ENCODE measurements at regions not wholly inside any gene's neighbourhood (a gene's known extent, or its start where the extent isn't known, plus 50 kb on each side); places are given as distances from the start of the nearest gene placed in this dataset.

GRCh38 chr1:208917723-208918122, 665.8 kb upstream of the CAMK1G start:
- ChIA-PET POLR2A (no interaction called here), CTCF (no interaction called here)
- Histone ChIP-seq H3K9me3 (no peaks in the 10 kb centered on the region), H3K36me3 (ENCODE audit: control insufficient read depth, insufficient read depth, low read length) (no peaks in the 10 kb centered on the region), H3K27me3 (replicated peaks; ENCODE audit: control insufficient read depth, insufficient read depth, low read length) (no peaks in the 10 kb centered on the region), H3K4me1 (no peaks in the 10 kb centered on the region), H3K4me3 (ENCODE audit: low read depth, low read length) (no peak overlapping the region)
- no TSS peak for BruUV-seq (replicated peaks)
- no peaks in the 10 kb centered on the region for H3K36me3 Mint-ChIP-seq (ENCODE audit: insufficient read depth, unreplicated experiment)
- H3K9me3 Mint-ChIP-seq (ENCODE audit: unreplicated experiment) = no peaks in the 10 kb centered on the region
- no peak overlapping the region for H3K27ac Mint-ChIP-seq (ENCODE audit: unreplicated experiment)
- H3K27me3 Mint-ChIP-seq (ENCODE audit: insufficient read depth, unreplicated experiment) = peaks cover 19% of the 10 kb centered on the region
- intact Hi-C loops (cut with micrococcal nuclease; ENCODE audit: unreplicated experiment) = no loop called here
- no peak overlapping the region for H3K4me3 Mint-ChIP-seq (ENCODE audit: unreplicated experiment)
- no peak for TF ChIP-seq CTCF (IDR thresholded peaks at IDR 0.05; ENCODE audit: insufficient read depth in 1 of 2, low read depth in 1 of 2, low read length in 1 of 2, severe bottlenecking in 1 of 2, unreplicated experiment in 1 of 2)
- H3K4me1 Mint-ChIP-seq (ENCODE audit: low read depth, unreplicated experiment) = no peaks in the 10 kb centered on the region
- DNase-seq = no peak

GRCh38 chr1:208918160-208918559, 665.4 kb upstream of the CAMK1G start:
- H3K27me3 Mint-ChIP-seq (ENCODE audit: insufficient read depth, unreplicated experiment) = peaks cover 20% of the 10 kb centered on the region
- no peak for DNase-seq
- no peak for TF ChIP-seq CTCF (IDR thresholded peaks at IDR 0.05; ENCODE audit: insufficient read depth in 1 of 2, low read depth in 1 of 2, low read length in 1 of 2, severe bottlenecking in 1 of 2, unreplicated experiment in 1 of 2)
- H3K4me1 Mint-ChIP-seq (ENCODE audit: low read depth, unreplicated experiment) = no peaks in the 10 kb centered on the region
- H3K36me3 Mint-ChIP-seq (ENCODE audit: insufficient read depth, unreplicated experiment) = no peaks in the 10 kb centered on the region
- Histone ChIP-seq H3K4me1 (no peaks in the 10 kb centered on the region), H3K9me3 (no peaks in the 10 kb centered on the region), H3K4me3 (ENCODE audit: low read depth, low read length) (no peak overlapping the region), H3K36me3 (ENCODE audit: control insufficient read depth, insufficient read depth, low read length) (no peaks in the 10 kb centered on the region), H3K27me3 (replicated peaks; ENCODE audit: control insufficient read depth, insufficient read depth, low read length) (no peaks in the 10 kb centered on the region)
- H3K27ac Mint-ChIP-seq (ENCODE audit: unreplicated experiment) = no peak overlapping the region
- BruUV-seq (replicated peaks) = no TSS peak
- no peak overlapping the region for H3K4me3 Mint-ChIP-seq (ENCODE audit: unreplicated experiment)
- ChIA-PET CTCF (no interaction called here), POLR2A (no interaction called here)
- H3K9me3 Mint-ChIP-seq (ENCODE audit: unreplicated experiment) = no peaks in the 10 kb centered on the region
- intact Hi-C loops (cut with micrococcal nuclease; ENCODE audit: unreplicated experiment) = no loop called here

GRCh38 chr1:208919371-208919770, 664.1 kb upstream of the CAMK1G start:
- no peak overlapping the region for H3K4me3 ChIP-seq (ENCODE audit: low read depth, low read length)
- H3K4me1 Mint-ChIP-seq (ENCODE audit: low read depth, unreplicated experiment) = no peaks in the 10 kb centered on the region
- no peaks in the 10 kb centered on the region for H3K9me3 Mint-ChIP-seq (ENCODE audit: unreplicated experiment)
- ChIA-PET POLR2A (no interaction called here), CTCF (no interaction called here)
- no peaks in the 10 kb centered on the region for H3K36me3 ChIP-seq (ENCODE audit: control insufficient read depth, insufficient read depth, low read length)
- DNase-seq = no peak
- peaks cover 22% of the 10 kb centered on the region for H3K27me3 Mint-ChIP-seq (ENCODE audit: insufficient read depth, unreplicated experiment)
- intact Hi-C loops (cut with micrococcal nuclease; ENCODE audit: unreplicated experiment) = no loop called here
- no peak for TF ChIP-seq CTCF (IDR thresholded peaks at IDR 0.05; ENCODE audit: insufficient read depth in 1 of 2, low read depth in 1 of 2, low read length in 1 of 2, severe bottlenecking in 1 of 2, unreplicated experiment in 1 of 2)
- no peaks in the 10 kb centered on the region for H3K4me1 ChIP-seq
- no peaks in the 10 kb centered on the region for H3K9me3 ChIP-seq
- H3K27me3 ChIP-seq (replicated peaks; ENCODE audit: control insufficient read depth, insufficient read depth, low read length) = no peaks in the 10 kb centered on the region
- no peaks in the 10 kb centered on the region for H3K36me3 Mint-ChIP-seq (ENCODE audit: insufficient read depth, unreplicated experiment)
- BruUV-seq (replicated peaks) = no TSS peak
- no peak overlapping the region for H3K4me3 Mint-ChIP-seq (ENCODE audit: unreplicated experiment)
- no peak overlapping the region for H3K27ac Mint-ChIP-seq (ENCODE audit: unreplicated experiment)

Measured in Caco-2 (cell line).